M059J (cell line): ENCODE measurements at regions not wholly inside any gene's neighbourhood (a gene's known extent, or its start where the extent isn't known, plus 50 kb on each side); places are given as distances from the start of the nearest gene placed in this dataset.

Source experiments
- DNase-seq: peaks from one replicate; pipeline ENCODE4 v3.0.0-alpha.2; 2012; ENCODE audit warnings: low read depth

GRCh38 chr7:38002689-38003088, 82.2 kb downstream of the EPDR1 start:
- no peak for DNase-seq

GRCh38 chr7:38006559-38006958, 86.1 kb downstream of the EPDR1 start:
- DNase-seq, result no peak

DNA sequence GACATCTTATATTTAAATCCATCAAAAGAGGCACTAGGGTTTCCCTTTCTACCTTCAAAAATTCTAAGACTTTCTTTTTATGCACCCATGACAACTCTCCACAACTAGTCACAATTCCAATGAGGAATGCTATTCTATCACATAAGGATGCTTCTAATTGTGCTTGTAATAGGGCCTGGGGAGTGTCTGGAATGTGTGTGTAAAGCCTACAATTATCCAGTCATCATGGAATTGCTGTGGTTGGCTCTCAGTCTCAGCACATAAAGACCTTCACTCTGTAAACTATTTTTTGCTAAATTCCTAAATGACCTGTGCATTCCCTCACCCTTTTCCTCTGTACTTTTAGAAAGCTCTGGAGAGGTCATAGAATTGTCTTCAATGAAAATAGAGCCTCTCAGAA, 86.7 kb downstream of the EPDR1 start:
- peak; percentile 16 for DNase-seq

DNA sequence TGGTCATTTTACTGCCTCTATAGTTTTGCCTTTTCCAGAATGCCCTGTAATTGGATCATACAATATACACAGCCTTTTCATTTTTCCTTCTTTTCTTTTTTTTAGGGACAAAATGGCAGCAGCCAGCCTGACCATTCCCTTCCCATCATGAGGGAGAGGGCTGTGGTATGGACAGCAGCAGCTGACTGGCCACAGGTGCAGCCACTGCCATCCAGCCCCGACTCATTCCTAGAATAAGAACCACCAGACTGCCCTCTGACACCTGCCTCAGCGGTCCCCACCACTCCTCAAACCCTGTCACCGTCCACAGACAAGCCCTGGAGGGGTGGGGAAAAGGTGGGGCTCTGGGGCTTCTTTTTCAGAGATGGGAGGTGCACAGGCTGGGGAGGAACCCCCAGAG, 92.8 kb downstream of the EPDR1 start:
- no peak for DNase-seq

DNA sequence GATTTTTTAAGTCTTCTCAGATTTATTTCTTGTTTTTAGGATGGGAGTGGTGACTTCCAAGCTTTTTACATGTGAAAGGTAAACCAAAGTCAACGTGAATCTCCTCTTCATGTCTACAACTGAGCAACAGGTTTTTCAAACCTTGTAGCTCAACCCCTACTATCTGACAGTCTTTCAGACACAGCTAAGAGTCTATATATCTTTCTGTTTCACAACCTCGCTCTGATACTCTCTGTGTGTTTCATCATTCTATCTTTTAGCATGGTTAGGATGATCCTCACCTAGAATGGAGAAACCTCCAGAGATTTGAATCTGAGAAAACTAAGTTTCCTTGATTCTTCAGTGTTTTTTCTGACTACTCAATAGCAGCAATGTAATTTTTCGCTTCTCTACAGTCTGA, 96.1 kb downstream of the EPDR1 start:
- DNase-seq, result no peak

GRCh38 chr7:38017320-38017719, 96.9 kb downstream of the EPDR1 start:
- no peak for DNase-seq

- peak; percentile 89 for DNase-seq
These were observed 99.8 kb downstream of the EPDR1 start for GRCh38 chr7:38020121-38020785.

GRCh38 chr7:38021892-38022291, 101.5 kb downstream of the EPDR1 start:
- DNase-seq, result no peak

DNA sequence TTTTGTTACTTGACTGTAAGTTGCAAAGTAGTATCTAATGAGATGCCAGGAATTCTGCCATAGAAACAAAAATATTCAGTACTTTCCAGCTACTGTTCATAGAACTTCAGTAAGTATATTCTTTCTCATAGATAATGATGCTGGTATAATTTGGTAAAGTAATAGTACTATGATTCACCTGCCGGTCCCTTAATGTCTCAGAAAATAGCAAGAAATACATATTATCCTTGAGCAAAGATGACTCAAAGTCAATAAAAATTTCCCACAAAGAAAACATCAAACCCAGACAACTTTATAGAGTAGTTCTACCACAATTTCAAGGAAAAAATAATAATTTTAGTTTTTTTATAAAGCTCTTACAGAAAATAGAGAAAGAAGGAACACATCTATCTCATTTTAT, 105.4 kb downstream of the EPDR1 start:
- peak; percentile 23 for DNase-seq

DNA sequence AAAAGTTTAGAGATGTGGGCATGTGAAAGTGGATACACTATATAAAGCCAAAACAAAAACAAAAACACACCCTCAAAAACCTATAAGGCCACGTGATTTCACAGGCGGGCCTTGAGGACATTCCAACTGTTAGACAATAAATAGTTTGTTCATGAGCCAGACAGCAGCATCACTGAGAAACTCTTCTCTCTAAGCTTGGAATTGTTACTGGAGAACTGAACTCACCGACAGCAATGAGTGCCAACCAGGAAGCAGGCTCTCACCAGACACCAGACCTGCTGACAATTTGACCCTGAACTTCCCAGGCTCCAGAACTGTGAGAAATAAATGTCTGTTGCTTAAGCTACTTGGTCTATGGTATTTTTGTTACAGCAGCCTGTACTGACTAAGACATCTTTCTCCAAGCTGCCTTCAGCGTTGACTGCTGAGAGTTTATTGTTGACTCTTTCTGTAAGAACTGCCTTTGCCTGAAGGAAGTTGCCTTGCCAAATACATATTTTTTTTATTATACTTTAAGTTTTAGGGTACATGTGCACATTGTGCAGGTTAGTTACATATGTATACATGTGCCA, 107.5 kb downstream of the EPDR1 start:
- peak; percentile 27 for DNase-seq

DNA sequence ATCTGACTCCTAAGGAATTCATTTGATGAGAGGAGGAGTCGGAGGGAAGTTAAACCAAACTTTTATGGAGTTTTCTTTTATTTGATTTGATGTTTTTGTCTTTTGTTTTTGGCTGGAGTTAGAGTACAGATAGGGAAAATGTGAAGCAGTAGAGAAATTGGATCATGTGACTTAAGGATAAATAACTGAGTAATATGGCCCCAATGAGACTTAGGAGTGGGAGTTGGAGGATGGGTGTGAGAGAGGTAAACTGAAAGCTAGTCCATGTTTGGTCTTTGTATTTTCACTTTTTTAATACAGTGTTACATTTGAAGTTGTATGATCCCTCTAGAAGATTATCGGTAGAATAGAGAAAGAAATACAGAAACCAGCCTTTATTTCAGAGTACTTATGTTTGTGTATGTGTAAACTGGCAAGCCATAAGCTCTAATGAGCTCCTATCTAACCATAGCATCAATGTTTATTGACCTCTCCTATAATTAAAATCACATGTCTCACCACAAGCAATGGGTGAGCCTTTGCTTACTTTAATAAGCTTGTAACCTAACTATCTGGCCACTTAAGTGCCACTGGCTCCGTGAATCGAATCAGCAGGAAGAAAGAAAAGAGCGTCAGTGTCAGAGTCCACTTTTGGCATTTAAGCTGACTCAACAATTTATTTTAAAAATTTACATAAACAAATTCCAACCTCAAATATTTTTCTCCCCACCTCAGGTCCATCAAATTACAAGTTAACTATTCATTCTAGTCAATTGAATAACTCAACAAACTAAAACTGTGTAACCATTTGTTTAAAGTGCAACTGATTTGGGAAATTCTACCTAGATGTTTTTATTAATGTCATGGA, 113.8 kb downstream of the EPDR1 start:
- peak; percentile 83 for DNase-seq

DNA sequence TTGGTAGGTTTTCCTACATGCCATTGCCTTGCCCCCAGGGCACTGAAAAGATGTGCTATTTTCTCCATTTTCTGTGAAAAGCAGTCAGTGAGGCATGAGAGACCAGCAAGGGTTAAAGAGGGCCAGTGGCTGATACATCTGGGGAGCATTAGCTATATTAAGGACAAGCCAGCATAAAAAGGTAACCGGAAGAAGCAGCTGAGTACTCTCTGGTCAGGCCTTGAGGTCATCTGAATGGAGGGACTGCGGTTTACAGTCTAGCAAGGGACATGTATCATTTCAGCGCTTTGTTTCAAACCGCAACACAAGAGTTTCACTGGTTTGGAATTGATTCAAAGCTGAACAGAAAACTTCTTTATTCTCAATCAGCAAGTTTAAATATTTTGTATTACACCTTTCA, 120.4 kb downstream of the EPDR1 start:
- DNase-seq, result no peak

GRCh38 chr7:38049679-38050078, 128.4 kb upstream of the STARD3NL start:
- no peak for DNase-seq

GRCh38 chr7:38051311-38051710, 126.7 kb upstream of the STARD3NL start:
- no peak for DNase-seq

- DNase-seq, result no peak
These were observed 126.3 kb upstream of the STARD3NL start for GRCh38 chr7:38051786-38052185.

- no peak for DNase-seq
These were observed 125.3 kb upstream of the STARD3NL start for GRCh38 chr7:38052786-38053185.

DNA sequence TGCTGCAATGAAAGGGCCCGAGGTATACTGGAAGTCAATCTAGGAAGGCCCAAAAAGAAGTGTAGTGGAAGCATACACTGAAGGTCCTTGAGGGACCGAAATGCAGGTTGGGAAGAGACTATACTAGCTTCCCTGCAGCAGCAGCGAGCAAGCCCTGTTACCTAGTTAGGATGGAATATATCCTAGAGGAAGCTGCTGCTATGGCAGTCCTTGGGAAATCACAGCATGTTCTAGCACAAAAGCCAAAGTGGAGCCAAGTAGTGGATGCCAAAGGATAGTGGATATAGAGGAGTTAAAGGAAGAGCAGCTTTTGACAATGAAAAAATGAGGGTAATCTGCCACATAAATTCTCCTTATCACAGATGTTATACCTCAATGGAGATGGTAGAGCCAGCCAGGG, 123.8 kb upstream of the STARD3NL start:
- DNase-seq, result no peak

GRCh38 chr7:38057829-38058228, 120.2 kb upstream of the STARD3NL start:
- DNase-seq, result peak; percentile 67

- DNase-seq, result no peak
These were observed 117.9 kb upstream of the STARD3NL start for GRCh38 chr7:38060116-38060515.

DNA sequence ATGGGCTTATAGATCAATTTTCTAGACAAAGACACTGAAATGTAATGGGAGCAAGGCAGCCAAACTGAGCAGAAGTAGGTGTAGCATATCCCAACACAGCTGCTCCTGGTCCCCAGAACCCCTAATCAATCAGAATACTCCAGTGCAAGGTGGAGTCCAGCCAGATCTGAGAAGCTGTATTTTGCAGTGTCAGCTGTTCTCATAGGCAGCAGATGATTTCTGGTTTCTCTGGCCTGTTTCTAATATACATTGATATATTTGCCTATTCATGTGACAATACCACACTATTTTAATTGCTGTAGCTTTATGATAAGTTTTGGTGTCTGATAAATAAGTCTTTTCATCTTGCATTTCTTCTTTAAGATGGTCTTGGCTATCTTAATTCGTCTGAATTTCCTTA, 117.4 kb upstream of the STARD3NL start:
- no peak for DNase-seq

DNA sequence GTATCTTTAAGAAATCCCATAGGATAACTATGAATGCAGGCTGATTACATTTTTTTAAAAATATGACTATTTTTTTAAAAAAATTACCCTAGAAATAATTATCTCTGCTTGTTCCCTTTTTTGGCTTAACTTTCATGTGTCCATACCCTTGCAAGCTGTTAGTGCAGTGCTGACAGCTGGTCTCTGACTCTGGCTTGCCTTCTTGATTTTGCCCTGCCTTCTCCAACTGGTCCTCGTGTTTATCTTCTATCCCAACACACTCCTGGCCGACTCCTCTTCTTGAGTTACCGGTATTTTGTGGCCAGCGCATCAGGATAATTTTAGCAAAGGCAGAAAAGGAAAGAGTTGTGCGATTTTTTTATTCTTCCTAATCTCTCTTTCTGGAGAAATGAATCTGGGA, 111.7 kb upstream of the STARD3NL start:
- no peak for DNase-seq

GRCh38 chr7:38068461-38068860, 109.6 kb upstream of the STARD3NL start:
- DNase-seq, result no peak

GRCh38 chr7:38069052-38069451, 109.0 kb upstream of the STARD3NL start:
- DNase-seq, result no peak
